Liver (tissue), 3 donors: ENCODE measurements at regions not wholly inside any gene's neighbourhood (a gene's known extent, or its start where the extent isn't known, plus 50 kb on each side); places are given as distances from the start of the nearest gene placed in this dataset.

ENCODE experiments used
- CTCF ChIP-seq: fragments of 150-350 bp; IDR thresholded peaks from 2 replicates; pipeline ENCODE4 v1.5.1; 2017; ENCODE audit warnings: improper control_type of control experiment, low read depth, low read length; ENCODE audit not compliant: missing input control
- EGR1 ChIP-seq, 2 donors: IDR thresholded peaks; 2 replicates each; pipeline ENCODE4 v1.6.1; 2016 to 2018; ENCODE audit warnings: antibody characterized with exemption in 2 of 2, low read depth in 2 of 2
- GABPA ChIP-seq, 2 donors: IDR thresholded peaks in 1 of 2; conservative IDR thresholded peaks in 1 of 2; 2 replicates each; pipeline ENCODE4 v1.6.1; 2016; ENCODE audit warnings: antibody characterized with exemption in 2 of 2, mild to moderate bottlenecking in 1 of 2, moderate library complexity in 1 of 2
- RAD21 ChIP-seq, 2 donors: IDR thresholded peaks; 2 replicates each; pipeline ENCODE4 v1.6.1; 2016; ENCODE audit warnings: antibody characterized with exemption in 2 of 2, mild to moderate bottlenecking in 2 of 2
- SP1 ChIP-seq: IDR thresholded peaks from 2 replicates; pipeline ENCODE4 v1.6.1; 2018; ENCODE audit warnings: antibody characterized with exemption, mild to moderate bottlenecking
- TAF1 ChIP-seq: conservative IDR thresholded peaks from 2 replicates; pipeline ENCODE4 v1.6.1; 2016; ENCODE audit warnings: antibody characterized with exemption, mild to moderate bottlenecking
- TF ChIP-seq, protein P1 (sequence below): IDR thresholded peaks from 2 replicates; pipeline ENCODE4 v1.6.1; 2016; ENCODE audit warnings: antibody characterized with exemption
- donor health status: healthy.
- donor health status: healthy.

GRCh38 chr9:18346745-18347144 lies 127.2 kb upstream of the ADAMTSL1 start:
- TF ChIP-seq TAF1 = no peak
- TF ChIP-seq CTCF = no peak
- TF ChIP-seq GABPA (IDR thresholded peaks at IDR 0.05 in 1 of 2, conservative IDR thresholded peaks at IDR 0.05 in 1 of 2) = no peak
- no peak for TF ChIP-seq EGR1 (IDR thresholded peaks at IDR 0.05; ENCODE audit: low read depth in 2 of 2)
- TF ChIP-seq, protein P1, sequence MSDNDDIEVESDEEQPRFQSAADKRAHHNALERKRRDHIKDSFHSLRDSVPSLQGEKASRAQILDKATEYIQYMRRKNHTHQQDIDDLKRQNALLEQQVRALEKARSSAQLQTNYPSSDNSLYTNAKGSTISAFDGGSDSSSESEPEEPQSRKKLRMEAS = no peak
- TF ChIP-seq RAD21 (IDR thresholded peaks at IDR 0.05) = no peak
- TF ChIP-seq SP1 = no peak
